Astrocyte of the hippocampus (primary cell): ENCODE measurements at regions not wholly inside any gene's neighbourhood (a gene's known extent, or its start where the extent isn't known, plus 50 kb on each side); places are given as distances from the start of the nearest gene placed in this dataset.

ENCODE experiments used
- DNase-seq: peaks from one replicate; pipeline ENCODE4 v3.0.0; 2011; ENCODE audit warnings: low read depth, low spot score

GRCh38 chr7:69457595-69458504, 140.4 kb upstream of the AUTS2 start:
- DNase-seq: peak; percentile 91

GRCh38 chr7:69464035-69464434, 134.2 kb upstream of the AUTS2 start:
- no peak for DNase-seq

GRCh38 chr7:69465262-69465661, 133.0 kb upstream of the AUTS2 start:
- peak; percentile 25 for DNase-seq

- peak; percentile 21 for DNase-seq
These were observed 130.4 kb upstream of the AUTS2 start for GRCh38 chr7:69467826-69468225.

- DNase-seq: peak; percentile 15
These were observed 121.9 kb upstream of the AUTS2 start for GRCh38 chr7:69476416-69476815.

- no peak for DNase-seq
These were observed 115.6 kb upstream of the AUTS2 start for GRCh38 chr7:69482676-69483075.

GRCh38 chr7:69489533-69489932, 108.7 kb upstream of the AUTS2 start:
- no peak for DNase-seq

- DNase-seq: no peak
These were observed 99.6 kb upstream of the AUTS2 start for GRCh38 chr7:69498671-69499070.

GRCh38 chr7:69502358-69502757, 95.9 kb upstream of the AUTS2 start:
- no peak for DNase-seq

- DNase-seq: peak; percentile 23
These were observed 93.4 kb upstream of the AUTS2 start for GRCh38 chr7:69504733-69505420.

- DNase-seq: no peak
These were observed 89.5 kb upstream of the AUTS2 start for GRCh38 chr7:69508736-69509135.

GRCh38 chr7:69510114-69510513, 88.2 kb upstream of the AUTS2 start:
- DNase-seq: peak; percentile 40

- peak; percentile 65 for DNase-seq
These were observed 82.6 kb upstream of the AUTS2 start for GRCh38 chr7:69515495-69516212.

- no peak for DNase-seq
These were observed 81.9 kb upstream of the AUTS2 start for GRCh38 chr7:69516238-69516820.

GRCh38 chr7:69517985-69518704, 80.1 kb upstream of the AUTS2 start:
- DNase-seq: peak; percentile 48

- no peak for DNase-seq
These were observed 79.6 kb upstream of the AUTS2 start for GRCh38 chr7:69518705-69519077.

GRCh38 chr7:69526570-69526969, 71.7 kb upstream of the AUTS2 start:
- DNase-seq: no peak

GRCh38 chr7:69527706-69528105, 70.6 kb upstream of the AUTS2 start:
- DNase-seq: no peak

- no peak for DNase-seq
These were observed 67.2 kb upstream of the AUTS2 start for GRCh38 chr7:69531050-69531449.

GRCh38 chr7:69534461-69535041, 63.7 kb upstream of the AUTS2 start:
- no peak for DNase-seq

- no peak for DNase-seq
These were observed 60.6 kb upstream of the AUTS2 start for GRCh38 chr7:69537691-69538090.
